Endothelial cell of umbilical vein (primary cell): ENCODE measurements at regions not wholly inside any gene's neighbourhood (a gene's known extent, or its start where the extent isn't known, plus 50 kb on each side); places are given as distances from the start of the nearest gene placed in this dataset.

ENCODE experiments used
- BruUV-seq: library from RNA; stranded (reverse); fragments of 400-500 nt; replicated peaks from 2 replicates; lab custom pipeline; 2021; lab: Mats Ljungman, UMichigan
- CTCF ChIA-PET: fragments of 300-600, 350-600 bp; sonication (Branson Sonifier 250); formaldehyde crosslinking; loops from one replicate; lab custom pipeline; 2021; ENCODE audit warnings: antibody characterized with exemption, inconsistent platforms; lab: Charles Lee
- POLR2A ChIA-PET: fragments of 300-600, 350-600 bp; sonication (Branson Sonifier 250); formaldehyde crosslinking; loops from one replicate; lab custom pipeline; 2021; ENCODE audit warnings: antibody characterized with exemption, inconsistent platforms; lab: Charles Lee
- DNase-seq: peaks from one replicate; pipeline ENCODE4 v3.0.0-alpha.2; 2011; ENCODE audit warnings: low read depth, low spot score
- FAIRE-seq: peaks from 2 replicates; lab custom pipeline; 2011; peaks lifted over from hg19 to GRCh38; lab: Jason Lieb, UNC
- H2AFZ ChIP-seq: 2 replicates; pipeline ENCODE4 v1.6.0; 2012; ENCODE audit warnings: low read depth, low read length, control low read depth, inconsistent platforms
- H3K27ac ChIP-seq: 2 replicates; pipeline ENCODE4 v1.5.1; 2011; ENCODE audit warnings: low read depth, mild to moderate bottlenecking, control low read depth, low read length, moderate library complexity; ENCODE audit not compliant: insufficient read depth
- H3K27me3 ChIP-seq, 2 experiments: 2 replicates each; pipeline versions ENCODE4 v1.6.0 to v1.6.1; 2011; ENCODE audit warnings: low read length in 2 of 2, mixed read lengths in 1 of 2; ENCODE audit not compliant: control insufficient read depth in 2 of 2, insufficient read depth in 2 of 2
- H3K36me3 ChIP-seq, 2 experiments: 2 replicates in 1 of 2; 3 replicates in 1 of 2; pipeline ENCODE4 v1.5.1; 2011; ENCODE audit warnings: low read length in 2 of 2, mild to moderate bottlenecking in 1 of 2, moderate library complexity in 1 of 2; ENCODE audit not compliant: control insufficient read depth in 2 of 2, insufficient read depth in 2 of 2; ENCODE audit errors: extremely low read depth in 1 of 2
- H3K4me1 ChIP-seq: 3 replicates; pipeline ENCODE4 v1.5.1; 2011; ENCODE audit warnings: mild to moderate bottlenecking, low read length; ENCODE audit not compliant: control insufficient read depth, insufficient read depth; ENCODE audit errors: extremely low read depth
- H3K4me2 ChIP-seq: 2 replicates; pipeline ENCODE4 v1.6.1; 2011; ENCODE audit warnings: low read length, control low read depth, mixed read lengths; ENCODE audit not compliant: insufficient read depth
- H3K4me3 ChIP-seq, 3 experiments: fragments of 200-600 bp in 1 of 3; sonication (generic), shearing (Covaris generic) in 1 of 3; replicated peaks in 1 of 3; 2 replicates each; pipeline ENCODE4 v1.5.1; 2011 to 2016; ENCODE audit warnings: control low read depth in 3 of 3, low read length in 3 of 3, mild to moderate bottlenecking in 2 of 3, inconsistent platforms in 1 of 3, low read depth in 1 of 3, moderate library complexity in 1 of 3; ENCODE audit not compliant: insufficient read depth in 1 of 3
- H3K79me2 ChIP-seq: 2 replicates; pipeline ENCODE4 v1.6.0; 2012; ENCODE audit warnings: low read length, inconsistent platforms; ENCODE audit not compliant: control insufficient read depth, insufficient read depth
- H3K9ac ChIP-seq: replicated peaks from 2 replicates; pipeline ENCODE3; 2011; ENCODE audit warnings: low read length, control low read depth; ENCODE audit not compliant: insufficient read depth; ENCODE audit errors: extremely low read depth
- H3K9me1 ChIP-seq: replicated peaks from 3 replicates; pipeline ENCODE4 v1.6.0; 2011; ENCODE audit warnings: mild to moderate bottlenecking, low read length; ENCODE audit not compliant: control insufficient read depth, insufficient read depth; ENCODE audit errors: extremely low read depth
- H3K9me3 ChIP-seq: replicated peaks from 2 replicates; pipeline ENCODE4 v1.5.1; 2012; ENCODE audit warnings: low read length, inconsistent platforms; ENCODE audit not compliant: control insufficient read depth, insufficient read depth
- H4K20me1 ChIP-seq: replicated peaks from 2 replicates; pipeline ENCODE3; 2011; ENCODE audit warnings: mild to moderate bottlenecking, low read length; ENCODE audit not compliant: control insufficient read depth, insufficient read depth; ENCODE audit errors: extremely low read depth
- EZH2 ChIP-seq: IDR thresholded peaks from 2 replicates; pipeline ENCODE4 v1.6.1; 2012; ENCODE audit warnings: borderline replicate concordance, low read depth, mild to moderate bottlenecking, moderate library complexity, low read length, inconsistent platforms; ENCODE audit not compliant: severe bottlenecking
- FOS ChIP-seq: IDR thresholded peaks from 2 replicates; pipeline ENCODE4 v1.6.1; 2011; ENCODE audit warnings: mild to moderate bottlenecking, low read length, moderate library complexity, borderline replicate concordance; ENCODE audit not compliant: insufficient read depth
- JUN ChIP-seq: IDR thresholded peaks from 2 replicates; pipeline ENCODE4 v1.6.1; 2011; ENCODE audit warnings: borderline replicate concordance, low read depth; ENCODE audit not compliant: insufficient read length, insufficient read depth
- MYC ChIP-seq: IDR thresholded peaks from one replicate; pipeline ENCODE4 v1.6.1; 2011; ENCODE audit warnings: mild to moderate bottlenecking, low read depth, low read length
- POLR2A ChIP-seq: IDR thresholded peaks from 2 replicates; pipeline ENCODE4 v1.6.1; 2012; ENCODE audit warnings: low read depth, mild to moderate bottlenecking, control low read depth, low read length
- POLR2AphosphoS5 ChIP-seq: IDR thresholded peaks from 2 replicates; pipeline ENCODE4 v1.6.1; 2012; ENCODE audit warnings: low read depth, mild to moderate bottlenecking, control low read depth, low read length, moderate library complexity; ENCODE audit not compliant: insufficient read depth
- dilution Hi-C: fragments of 300-500 bp; cut with MboI; formaldehyde crosslinking; loops from one replicate; pipeline ENCODE4 v1.15.0; 2019; ENCODE audit warnings: low sequenced_read_pairs; ENCODE audit not compliant: extremely low pct_ligation_motif_present
- intact Hi-C: fragments of 100-400 bp; cut with micrococcal nuclease; formaldehyde crosslinking; loops from one replicate; pipeline ENCODE4 v1.10.0; 2022
- TF ChIP-seq, protein P1 (sequence below): IDR thresholded peaks from 2 replicates; pipeline ENCODE4 v1.6.1; 2011; ENCODE audit not compliant: insufficient read depth, insufficient read length
- TF ChIP-seq, protein P2 (sequence below), 2 donors: IDR thresholded peaks; 1 replicate in 1 of 2; 2 replicates in 1 of 2; pipeline ENCODE4 v1.5.1; 2011; ENCODE audit warnings: low read length in 2 of 2, mild to moderate bottlenecking in 2 of 2, moderate library complexity in 2 of 2, control low read depth in 1 of 2, inconsistent platforms in 1 of 2, low read depth in 1 of 2; ENCODE audit not compliant: insufficient read depth in 1 of 2; ENCODE audit errors: extremely low read depth in 1 of 2

DNA sequence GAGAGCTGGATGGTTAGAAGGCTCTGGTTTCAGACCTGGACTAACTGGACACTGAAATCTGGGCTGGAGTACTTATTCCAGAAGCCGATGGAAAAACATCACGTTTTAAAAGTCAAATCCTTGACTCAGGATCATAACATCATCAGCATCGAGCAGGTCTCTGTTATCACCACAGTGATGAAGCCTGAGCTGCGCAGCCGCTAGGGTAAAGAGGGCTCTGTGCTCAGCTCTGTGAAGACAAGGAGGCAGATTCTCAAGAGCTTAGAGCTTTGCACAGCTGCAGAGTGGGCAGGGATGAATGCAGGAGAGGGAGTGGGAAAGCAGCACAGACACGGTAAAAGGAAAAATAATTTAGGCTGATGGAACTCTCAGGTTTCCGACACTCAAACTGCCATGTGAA lies 208.8 kb upstream of the TAS2R1 start:
- CTCF ChIA-PET = no interaction called here
- Histone ChIP-seq H3K27ac (no peak overlapping the region), H3K36me3 (no peaks in the 10 kb centered on the region), H3K9me3 (peaks cover 2% of the 10 kb centered on the region), H4K20me1 (no peaks in the 10 kb centered on the region), H2AFZ (no peak overlapping the region), H3K4me2 (no peak overlapping the region), H3K9ac (no peak overlapping the region), H3K79me2 (no peaks in the 10 kb centered on the region), H3K27me3 (no peaks in the 10 kb centered on the region), H3K4me3 (no peak overlapping the region), H3K9me1 (no peaks in the 10 kb centered on the region), H3K4me1 (no peaks in the 10 kb centered on the region)
- intact Hi-C loops (no loop called here), dilution Hi-C loops (no loop called here)
- BruUV-seq = no TSS peak
- TF ChIP-seq POLR2A = no peak
- POLR2A ChIA-PET = no interaction called here
- FAIRE-seq (no peak), DNase-seq (no peak)

DNA sequence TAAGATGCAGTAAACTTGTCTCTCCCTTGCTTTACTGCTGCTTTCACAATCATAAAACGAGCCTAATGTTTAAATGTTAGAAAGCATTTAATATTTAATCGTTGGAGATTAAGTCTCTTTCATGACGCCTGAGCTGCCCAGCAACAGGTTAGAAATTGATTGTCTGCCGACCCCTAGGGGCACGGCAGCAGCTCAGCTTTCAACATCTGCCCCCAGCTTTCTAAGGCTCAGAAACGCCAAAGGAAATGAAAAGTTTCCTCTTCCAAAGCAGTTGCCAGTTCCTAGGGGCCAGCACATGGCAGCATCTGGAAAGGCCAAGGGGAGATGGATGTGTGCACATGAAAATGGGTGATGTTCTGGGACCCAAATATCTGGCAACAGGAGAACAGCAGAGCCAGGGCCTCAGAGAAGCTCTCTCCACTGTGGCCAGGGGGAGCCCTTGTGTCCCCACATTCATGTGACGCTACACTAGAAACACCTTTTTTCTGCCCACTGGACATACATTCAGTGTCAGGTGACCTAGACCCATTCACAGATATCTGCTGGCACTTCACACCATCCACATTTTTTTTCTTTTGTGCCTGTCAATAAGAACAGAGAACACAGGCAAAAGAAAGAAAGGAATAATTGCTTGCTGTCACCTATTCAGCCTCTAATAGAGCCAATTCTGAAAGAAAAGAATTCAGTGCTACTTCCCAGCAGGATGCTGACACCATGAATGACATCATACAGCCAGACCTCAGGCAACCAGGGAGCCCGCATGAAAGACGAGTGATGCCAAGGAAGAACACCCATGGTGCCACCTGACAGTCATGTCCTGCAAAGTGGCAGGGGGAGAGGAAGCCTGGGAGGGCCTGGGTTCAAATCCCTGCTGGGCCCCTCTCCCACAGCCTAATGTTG lies 205.0 kb upstream of the TAS2R1 start:
- H3K4me3 ChIP-seq = no peak overlapping the region
- no peaks in the 10 kb centered on the region for H3K27me3 ChIP-seq
- DNase-seq (no peak), FAIRE-seq (no peak)
- no peak overlapping the region for H3K4me2 ChIP-seq
- H3K27ac ChIP-seq = no peak overlapping the region
- no peaks in the 10 kb centered on the region for H3K9me1 ChIP-seq
- no peak overlapping the region for H3K9ac ChIP-seq
- dilution Hi-C loops = no loop called here
- H3K79me2 ChIP-seq = no peaks in the 10 kb centered on the region
- ChIA-PET POLR2A (no interaction called here), CTCF (no interaction called here)
- H3K9me3 ChIP-seq = no peaks in the 10 kb centered on the region
- H3K4me1 ChIP-seq = no peaks in the 10 kb centered on the region
- H3K36me3 ChIP-seq = no peaks in the 10 kb centered on the region
- BruUV-seq = no TSS peak
- no peak overlapping the region for H2AFZ ChIP-seq
- intact Hi-C loops = no loop called here
- no peaks in the 10 kb centered on the region for H4K20me1 ChIP-seq
- TF ChIP-seq POLR2AphosphoS5 (no peak), MYC (no peak), EZH2 (no peak), FOS (no peak), JUN (no peak)
- TF ChIP-seq, protein P1, sequence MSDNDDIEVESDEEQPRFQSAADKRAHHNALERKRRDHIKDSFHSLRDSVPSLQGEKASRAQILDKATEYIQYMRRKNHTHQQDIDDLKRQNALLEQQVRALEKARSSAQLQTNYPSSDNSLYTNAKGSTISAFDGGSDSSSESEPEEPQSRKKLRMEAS = no peak
- TF ChIP-seq, protein P2, sequence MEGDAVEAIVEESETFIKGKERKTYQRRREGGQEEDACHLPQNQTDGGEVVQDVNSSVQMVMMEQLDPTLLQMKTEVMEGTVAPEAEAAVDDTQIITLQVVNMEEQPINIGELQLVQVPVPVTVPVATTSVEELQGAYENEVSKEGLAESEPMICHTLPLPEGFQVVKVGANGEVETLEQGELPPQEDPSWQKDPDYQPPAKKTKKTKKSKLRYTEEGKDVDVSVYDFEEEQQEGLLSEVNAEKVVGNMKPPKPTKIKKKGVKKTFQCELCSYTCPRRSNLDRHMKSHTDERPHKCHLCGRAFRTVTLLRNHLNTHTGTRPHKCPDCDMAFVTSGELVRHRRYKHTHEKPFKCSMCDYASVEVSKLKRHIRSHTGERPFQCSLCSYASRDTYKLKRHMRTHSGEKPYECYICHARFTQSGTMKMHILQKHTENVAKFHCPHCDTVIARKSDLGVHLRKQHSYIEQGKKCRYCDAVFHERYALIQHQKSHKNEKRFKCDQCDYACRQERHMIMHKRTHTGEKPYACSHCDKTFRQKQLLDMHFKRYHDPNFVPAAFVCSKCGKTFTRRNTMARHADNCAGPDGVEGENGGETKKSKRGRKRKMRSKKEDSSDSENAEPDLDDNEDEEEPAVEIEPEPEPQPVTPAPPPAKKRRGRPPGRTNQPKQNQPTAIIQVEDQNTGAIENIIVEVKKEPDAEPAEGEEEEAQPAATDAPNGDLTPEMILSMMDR (IDR thresholded peaks at IDR 0.05; ENCODE audit: extremely low read depth in 1 of 2, insufficient read depth in 1 of 2, low read depth in 1 of 2, low read length in 2 of 2) = no peak
